COLO668 (cell line): ENCODE measurements at regions not wholly inside any gene's neighbourhood (a gene's known extent, or its start where the extent isn't known, plus 50 kb on each side); places are given as distances from the start of the nearest gene placed in this dataset.
A peak's percentile ranks its signal among the peaks of the same experiment; 100 is the strongest.
"Not testable (repeated sequence)": the region's sequence is repeated elsewhere in the genome, so short reads cannot be mapped to it uniquely, and the experiment has no call there.

Source experiments
- DNase-seq: peaks from one replicate; lab custom pipeline; 2025; ENCODE audit not compliant: unreplicated experiment; lab: John Stamatoyannopoulos, UW

GRCh38 chr16:85518398-85519049 lies 94.6 kb upstream of the GSE1 start:
- DNase-seq: no peak

GRCh38 chr16:85519050-85519440 lies 94.1 kb upstream of the GSE1 start:
- not testable (repeated sequence) for DNase-seq

GRCh38 chr16:85519540-85520231 lies 93.4 kb upstream of the GSE1 start:
- no peak for DNase-seq

GRCh38 chr16:85520853-85521521 lies 92.1 kb upstream of the GSE1 start:
- DNase-seq: peak; percentile 56

GRCh38 chr16:85521552-85522307 lies 91.4 kb upstream of the GSE1 start:
- DNase-seq: no peak

GRCh38 chr16:85522308-85522841 lies 90.7 kb upstream of the GSE1 start:
- no peak for DNase-seq

- DNase-seq: peak; percentile 41
Observed at GRCh38 chr16:85522842-85523601, 90.1 kb upstream of the GSE1 start.

- peak; percentile 85 for DNase-seq
Observed at GRCh38 chr16:85523602-85524364, 89.3 kb upstream of the GSE1 start.

- DNase-seq: peak; percentile 63
Observed at GRCh38 chr16:85524365-85524629, 88.8 kb upstream of the GSE1 start.

- peak; percentile 80 for DNase-seq
Observed at GRCh38 chr16:85524630-85525419, 88.3 kb upstream of the GSE1 start.

GRCh38 chr16:85525420-85526184 lies 87.5 kb upstream of the GSE1 start:
- DNase-seq: no peak

GRCh38 chr16:85526185-85526974 lies 86.7 kb upstream of the GSE1 start:
- no peak for DNase-seq

GRCh38 chr16:85527042-85527766 lies 85.9 kb upstream of the GSE1 start:
- no peak for DNase-seq

- DNase-seq: no peak
Observed at GRCh38 chr16:85527767-85528297, 85.3 kb upstream of the GSE1 start.

GRCh38 chr16:85528528-85529387 lies 84.4 kb upstream of the GSE1 start:
- DNase-seq: peak; percentile 17
